ENCODE measurements at regions not wholly inside any gene's neighbourhood (a gene's known extent, or its start where the extent isn't known, plus 50 kb on each side); places are given as distances from the start of the nearest gene placed in this dataset.
A peak's percentile ranks its signal among the peaks of the same experiment; 100 is the strongest.
"Not testable (repeated sequence)": the region's sequence is repeated elsewhere in the genome, so short reads cannot be mapped to it uniquely, and the experiment has no call there.

DNA sequence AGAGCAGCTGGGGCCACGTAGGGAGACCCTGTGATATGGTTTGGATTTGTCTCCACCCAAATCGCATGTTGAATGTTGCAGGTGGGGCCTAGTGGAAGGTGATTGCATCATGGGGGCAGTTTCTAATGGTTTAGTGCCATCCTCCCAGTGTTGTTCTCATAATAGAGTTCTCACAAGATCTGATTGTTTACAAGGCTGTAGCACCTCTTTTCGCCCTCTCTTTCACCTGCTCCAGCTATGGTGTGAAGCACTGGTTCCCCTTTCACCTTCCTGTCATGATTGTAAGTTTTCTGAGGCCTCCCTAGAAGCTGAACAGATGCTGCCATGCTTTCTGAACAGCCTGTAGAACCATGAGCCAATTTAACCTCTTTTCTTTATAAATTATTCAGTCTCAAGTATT, 198.9 kb upstream of the CBLB start:
- Mint-ChIP-seq H3K4me1 (peaks cover 25% of the 10 kb centered on the region), H3K36me3 (no peaks in the 10 kb centered on the region)
- no peak for ATAC-seq

DNA sequence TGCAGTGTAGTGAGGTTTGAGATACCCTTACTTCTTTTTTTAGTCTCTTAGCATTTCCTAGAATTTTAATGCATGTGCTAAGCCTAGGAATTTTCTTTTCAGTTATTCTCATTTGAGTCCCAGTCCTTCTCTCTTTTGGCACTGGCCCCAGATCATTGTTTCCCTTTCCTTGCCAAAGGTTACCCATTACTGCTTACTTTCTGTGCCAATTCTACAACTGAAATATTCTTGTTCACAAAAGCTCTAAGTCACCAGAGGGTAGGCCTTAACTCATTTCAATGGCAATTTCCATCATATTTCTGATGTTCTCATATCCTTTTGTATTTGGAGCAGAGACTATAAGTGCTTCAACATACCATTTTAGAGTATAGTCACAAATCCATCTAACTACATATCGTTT, 199.6 kb upstream of the CBLB start:
- H3K4me3 Mint-ChIP-seq, result peak overlapping the region; percentile 50
- no peaks in the 10 kb centered on the region for H3K36me3 Mint-ChIP-seq
- ATAC-seq, result no peak
- H3K9me3 Mint-ChIP-seq, result peaks cover 11% of the 10 kb centered on the region
- H3K27ac Mint-ChIP-seq, result peak overlapping the region; percentile 85
- H3K4me1 Mint-ChIP-seq, result peaks cover 25% of the 10 kb centered on the region
- no peak for DNase-seq (ENCODE audit: low spot score in 2 of 2)

More for the DNA sequence above, 198.9 kb upstream of the CBLB start:
- Mint-ChIP-seq H3K9me3 (peaks cover 16% of the 10 kb centered on the region), H3K4me3 (no peak overlapping the region), H3K27ac (peak overlapping the region; percentile 85)
- DNase-seq (ENCODE audit: low spot score in 2 of 2), result no peak

DNA sequence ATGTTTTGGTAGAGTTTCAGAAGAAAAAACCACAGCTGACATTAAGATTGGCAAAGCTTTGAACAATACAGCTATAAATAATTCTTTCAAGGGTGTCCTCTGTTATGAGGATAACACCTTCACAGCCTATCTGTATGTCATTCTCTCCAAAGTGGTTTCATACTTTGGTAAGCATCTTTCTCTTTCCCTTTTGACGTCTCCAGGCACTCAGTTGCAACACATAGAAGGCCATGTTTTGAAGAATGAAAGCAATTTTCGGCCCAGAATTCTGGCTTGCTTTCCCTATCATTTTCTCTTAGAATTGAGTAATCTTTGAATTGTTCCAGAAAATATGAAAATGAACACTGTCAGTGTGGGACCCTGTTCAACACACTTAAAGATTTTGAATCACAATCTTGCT, 200.0 kb upstream of the CBLB start:
- ATAC-seq (peak; percentile 99), DNase-seq (ENCODE audit: low spot score in 2 of 2) (no peak)
- Mint-ChIP-seq H3K27ac (peak overlapping the region; percentile 85), H3K36me3 (no peaks in the 10 kb centered on the region), H3K9me3 (peaks cover 9% of the 10 kb centered on the region), H3K4me3 (peak overlapping the region; percentile 50), H3K4me1 (peaks cover 25% of the 10 kb centered on the region)

DNA sequence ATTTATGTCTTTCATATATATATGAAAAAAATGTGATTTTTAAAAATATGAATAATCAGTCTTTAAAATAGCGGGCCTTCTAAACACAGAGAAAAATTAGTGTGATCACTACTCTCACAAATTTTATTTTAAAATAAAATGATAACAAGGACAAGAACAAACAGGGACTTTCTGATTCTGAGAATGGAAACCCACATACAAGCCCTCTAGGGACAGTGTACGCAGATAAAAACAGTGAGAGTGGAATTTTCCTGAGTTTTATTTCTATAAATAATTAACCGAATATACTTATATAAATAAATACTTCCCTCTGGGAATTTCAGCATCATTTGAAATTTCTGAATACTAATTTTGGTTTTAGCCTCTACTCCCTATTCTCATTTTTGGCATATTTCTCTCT, 201.4 kb upstream of the CBLB start:
- Mint-ChIP-seq H3K9me3 (peaks cover 2% of the 10 kb centered on the region), H3K4me1 (peaks cover 25% of the 10 kb centered on the region), H3K4me3 (peak overlapping the region; percentile 7), H3K36me3 (no peaks in the 10 kb centered on the region), H3K27ac (peak overlapping the region; percentile 4)
- ATAC-seq (no peak), DNase-seq (ENCODE audit: low spot score in 2 of 2) (no peak)

DNA sequence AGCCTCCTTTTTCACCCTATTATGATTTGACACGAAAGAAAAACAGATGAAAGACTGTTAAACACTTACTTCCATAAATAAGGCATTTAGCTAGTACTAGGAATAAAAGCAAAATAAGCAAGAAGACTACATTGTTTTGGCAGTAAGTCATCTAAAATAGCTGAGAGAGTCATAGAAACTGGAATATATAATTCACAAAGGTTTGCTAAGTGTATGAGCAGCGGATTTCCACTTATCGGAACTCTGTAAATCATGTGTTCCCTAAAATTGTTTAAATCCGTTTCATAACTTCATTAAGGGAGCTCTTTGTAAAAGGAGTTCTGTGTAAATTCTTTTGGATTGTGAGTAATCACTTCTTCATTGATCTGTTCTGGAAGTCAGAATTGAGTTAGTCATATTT, 202.5 kb upstream of the CBLB start:
- DNase-seq (ENCODE audit: low spot score in 2 of 2) (no peak), ATAC-seq (no peak)
- Mint-ChIP-seq H3K36me3 (no peaks in the 10 kb centered on the region), H3K4me3 (no peak overlapping the region), H3K9me3 (peaks cover 2% of the 10 kb centered on the region), H3K4me1 (peaks cover 25% of the 10 kb centered on the region), H3K27ac (no peak overlapping the region)

DNA sequence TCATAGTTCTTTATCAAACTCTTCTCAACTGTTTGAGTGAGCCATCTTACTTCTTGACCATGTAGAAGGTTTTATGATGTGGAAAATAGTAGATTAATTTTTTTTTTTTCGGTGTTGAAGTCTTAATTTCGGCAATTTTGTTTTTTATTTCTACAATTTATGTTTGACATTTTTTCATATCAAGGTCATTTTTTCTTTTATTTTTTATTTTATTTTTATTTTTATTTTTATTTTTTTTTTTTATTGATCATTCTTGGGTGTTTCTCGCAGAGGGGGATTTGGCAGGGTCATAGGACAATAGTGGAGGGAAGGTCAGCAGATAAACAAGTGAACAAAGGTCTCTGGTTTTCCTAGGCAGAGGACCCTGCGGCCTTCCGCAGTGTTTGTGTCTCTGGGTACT, 203.8 kb upstream of the CBLB start:
- not testable (repeated sequence) for H3K4me3 Mint-ChIP-seq; ATAC-seq; H3K9me3 Mint-ChIP-seq; DNase-seq (ENCODE audit: low spot score in 2 of 2); H3K36me3 Mint-ChIP-seq; H3K27ac Mint-ChIP-seq
- peaks cover 27% of the 10 kb centered on the region for H3K4me1 Mint-ChIP-seq

DNA sequence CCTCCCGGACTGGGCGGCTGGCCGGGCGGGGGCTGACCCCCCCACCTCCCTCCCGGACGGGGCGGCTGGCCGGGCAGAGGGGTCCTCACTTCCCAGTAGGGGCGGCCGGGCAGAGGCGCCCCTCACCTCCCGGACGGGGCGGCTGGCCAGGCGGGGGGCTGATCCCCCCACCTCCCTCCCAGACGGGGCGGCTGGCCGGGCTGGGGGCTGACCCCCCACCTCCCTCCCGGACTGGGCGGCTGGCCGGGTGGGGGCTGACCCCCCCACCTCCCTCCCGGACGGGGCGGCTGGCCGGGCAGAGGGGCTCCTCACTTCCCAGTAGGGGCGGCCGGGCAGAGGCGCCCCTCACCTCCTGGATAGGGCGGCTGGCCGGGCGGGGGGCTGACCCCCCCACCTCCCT, 205.0 kb upstream of the CBLB start:
- peaks cover 15% of the 10 kb centered on the region for H3K4me1 Mint-ChIP-seq
- DNase-seq (ENCODE audit: low spot score in 2 of 2); ATAC-seq; H3K4me3 Mint-ChIP-seq; H3K36me3 Mint-ChIP-seq; H3K27ac Mint-ChIP-seq; H3K9me3 Mint-ChIP-seq: not testable (repeated sequence)

DNA sequence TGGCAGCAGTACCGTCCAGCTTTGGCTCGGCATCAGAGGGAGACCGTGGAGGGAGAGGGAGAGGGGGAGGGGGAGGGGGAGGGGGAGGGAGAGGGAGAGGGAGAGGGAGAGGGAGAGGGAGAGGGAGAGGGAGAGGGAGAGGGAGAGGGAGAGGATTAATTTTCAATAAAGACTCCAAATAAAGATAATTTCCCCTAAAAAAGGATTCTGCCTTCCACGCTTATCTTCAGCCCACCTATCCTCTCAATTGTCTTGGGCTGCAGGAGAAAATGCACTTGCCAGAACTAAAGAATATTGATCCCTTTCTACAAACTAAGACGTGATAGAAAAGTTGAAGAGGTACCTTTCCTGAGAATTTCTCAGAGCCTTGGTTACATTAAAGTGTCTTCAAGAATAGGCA, 206.9 kb upstream of the CBLB start:
- DNase-seq (ENCODE audit: low spot score in 2 of 2); H3K36me3 Mint-ChIP-seq; H3K27ac Mint-ChIP-seq: not testable (repeated sequence)

DNA sequence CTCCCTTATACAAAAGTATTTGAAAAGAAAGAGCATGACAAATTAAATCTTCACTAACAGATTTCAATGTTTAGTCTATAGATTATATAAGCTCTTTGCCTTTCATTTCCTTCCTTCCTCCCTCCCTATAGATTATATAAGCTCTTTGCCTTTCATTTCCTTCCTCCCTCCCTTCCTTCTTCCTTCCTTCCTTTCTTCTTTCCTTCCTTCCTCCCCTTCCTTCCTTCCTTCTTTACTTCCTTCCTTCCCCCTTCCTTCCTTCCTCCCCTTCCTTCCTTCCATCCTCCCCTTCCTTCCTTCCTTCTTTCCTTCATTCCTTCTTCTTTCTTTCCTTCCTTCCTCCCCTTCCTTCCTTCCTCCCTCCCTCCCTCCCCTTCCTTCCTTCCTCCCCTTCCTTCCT, 209.8 kb upstream of the CBLB start:
- Mint-ChIP-seq H3K27ac (no peak overlapping the region), H3K9me3 (peaks cover 6% of the 10 kb centered on the region)

More for the DNA sequence above, 206.9 kb upstream of the CBLB start:
- not testable (repeated sequence) for H3K4me3 Mint-ChIP-seq, ATAC-seq, H3K9me3 Mint-ChIP-seq, H3K4me1 Mint-ChIP-seq

DNA sequence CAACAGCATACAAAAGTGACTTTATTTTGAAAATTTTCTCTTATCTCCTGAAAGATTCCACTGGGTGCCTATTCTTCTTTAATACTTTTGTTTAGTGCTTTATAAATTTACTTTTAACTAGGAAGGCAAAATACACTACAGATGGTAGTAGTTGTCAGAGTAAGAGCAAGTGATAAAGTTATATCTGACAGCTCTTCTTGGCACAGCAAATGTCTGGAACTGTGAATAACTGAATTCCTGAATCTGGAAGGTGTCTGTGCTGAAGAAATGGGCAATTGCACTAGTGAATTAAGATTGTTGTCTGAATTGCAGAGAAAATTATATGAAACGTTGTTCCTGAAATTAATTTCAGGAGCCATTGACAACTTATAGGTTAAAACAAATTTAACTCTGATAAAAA, 213.8 kb upstream of the CBLB start:
- ATAC-seq, result no peak
- H3K27ac Mint-ChIP-seq, result peak overlapping the region; percentile 27
- DNase-seq (ENCODE audit: low spot score in 2 of 2), result no peak
- peak overlapping the region; percentile 0 for H3K4me3 Mint-ChIP-seq
- H3K36me3 Mint-ChIP-seq, result peaks cover 6% of the 10 kb centered on the region
- H3K9me3 Mint-ChIP-seq, result peaks cover 12% of the 10 kb centered on the region
- H3K4me1 Mint-ChIP-seq, result peaks cover 25% of the 10 kb centered on the region

More for the DNA sequence above, 209.8 kb upstream of the CBLB start:
- no peak for ATAC-seq
- no peak for DNase-seq (ENCODE audit: low spot score in 2 of 2)
- Mint-ChIP-seq H3K4me3 (no peak overlapping the region), H3K36me3 (no peaks in the 10 kb centered on the region), H3K4me1 (peaks cover 14% of the 10 kb centered on the region)

DNA sequence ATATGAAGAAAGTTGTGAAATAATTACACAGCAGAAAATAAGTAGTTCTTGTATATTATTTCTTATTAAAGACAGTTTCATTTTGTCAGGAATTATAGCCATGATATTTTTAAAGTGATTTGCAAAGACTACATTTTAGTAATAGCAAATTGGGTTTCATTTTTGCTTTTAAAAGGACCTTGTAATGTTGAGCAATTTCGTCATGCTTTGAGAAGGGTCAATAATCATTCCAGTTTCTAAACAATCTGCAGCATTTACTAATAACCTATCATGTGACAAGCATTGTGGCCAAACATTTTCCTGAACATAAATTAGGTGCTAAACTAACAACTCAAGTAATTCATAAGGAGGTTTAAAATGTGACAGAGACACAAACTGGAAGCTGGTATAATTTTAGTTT, 214.4 kb upstream of the CBLB start:
- Mint-ChIP-seq H3K4me1 (peaks cover 25% of the 10 kb centered on the region), H3K4me3 (peak overlapping the region; percentile 0), H3K36me3 (peaks cover 6% of the 10 kb centered on the region), H3K9me3 (peaks cover 12% of the 10 kb centered on the region), H3K27ac (no peak overlapping the region)
- ATAC-seq (no peak), DNase-seq (ENCODE audit: low spot score in 2 of 2) (no peak)

DNA sequence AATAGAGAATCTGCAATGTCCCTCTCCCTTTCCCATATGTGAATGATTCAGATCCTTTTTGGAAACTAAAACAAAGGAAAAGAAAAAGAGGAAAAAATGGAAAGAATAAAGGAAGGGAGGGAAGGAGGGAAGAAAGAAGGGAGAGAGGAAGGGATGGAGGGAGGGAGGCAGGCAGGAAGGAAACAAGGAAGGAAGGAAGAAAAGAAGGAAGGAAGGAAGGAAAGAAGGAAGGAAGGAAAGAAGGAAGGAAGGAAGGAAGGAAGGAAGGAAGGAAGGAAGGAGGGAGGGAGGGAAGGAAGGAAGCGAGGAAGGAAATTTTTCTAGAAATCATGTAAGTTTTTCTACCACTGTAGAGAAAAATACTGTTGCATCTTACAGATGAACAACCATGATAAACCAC, 215.0 kb upstream of the CBLB start:
- Mint-ChIP-seq H3K4me1 (peaks cover 25% of the 10 kb centered on the region), H3K27ac (peak overlapping the region; percentile 50), H3K36me3 (peaks cover 6% of the 10 kb centered on the region), H3K9me3 (peaks cover 12% of the 10 kb centered on the region), H3K4me3 (no peak overlapping the region)
- ATAC-seq, result no peak
- no peak for DNase-seq (ENCODE audit: low spot score in 2 of 2)

DNA sequence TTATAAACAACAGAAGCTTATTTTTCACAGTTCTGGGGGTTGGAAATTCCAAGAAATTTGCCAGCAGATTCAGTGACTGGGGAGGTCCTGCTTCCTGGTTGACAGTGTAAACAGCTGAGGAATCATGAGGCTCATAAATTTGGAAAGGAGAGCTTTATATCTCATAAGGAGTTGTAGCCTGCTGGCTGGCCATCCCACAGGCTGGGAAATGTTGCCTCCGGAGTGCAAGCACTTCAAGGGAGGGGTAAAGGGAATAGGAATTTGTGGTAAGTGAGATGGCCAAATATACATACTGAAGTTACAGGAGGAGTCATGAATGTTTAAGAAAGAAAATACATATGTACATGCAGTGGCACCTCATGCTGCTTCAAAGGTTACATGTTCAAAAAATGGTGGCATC, 217.2 kb upstream of the CBLB start:
- peaks cover 6% of the 10 kb centered on the region for H3K9me3 Mint-ChIP-seq
- H3K27ac Mint-ChIP-seq, result no peak overlapping the region
- DNase-seq (ENCODE audit: low spot score in 2 of 2) (no peak), ATAC-seq (no peak)
- peaks cover 6% of the 10 kb centered on the region for H3K36me3 Mint-ChIP-seq
- H3K4me1 Mint-ChIP-seq, result peaks cover 25% of the 10 kb centered on the region
- no peak overlapping the region for H3K4me3 Mint-ChIP-seq

DNA sequence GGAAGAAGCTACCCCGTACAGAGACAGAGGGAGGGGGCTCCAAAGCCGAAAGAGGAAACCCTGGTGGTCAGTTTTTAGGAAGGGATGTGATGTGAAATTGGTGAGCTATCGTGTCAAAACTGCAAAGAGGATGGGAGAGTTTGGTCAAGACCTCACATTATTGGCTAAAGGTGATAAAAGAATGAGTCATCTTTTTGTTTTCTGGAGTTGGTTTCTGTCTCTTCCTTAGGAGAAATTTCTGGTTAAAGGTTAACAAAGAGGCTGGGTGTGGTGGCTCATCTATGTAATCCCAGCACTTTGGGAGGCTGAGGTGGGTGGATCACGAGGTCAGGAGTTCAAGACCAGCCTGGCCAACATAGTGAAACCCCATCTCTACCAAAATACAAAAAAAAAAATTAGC, 217.8 kb upstream of the CBLB start:
- no peak overlapping the region for H3K27ac Mint-ChIP-seq
- H3K4me1 Mint-ChIP-seq, result peaks cover 25% of the 10 kb centered on the region
- no peak overlapping the region for H3K4me3 Mint-ChIP-seq
- no peak for ATAC-seq
- peaks cover 6% of the 10 kb centered on the region for H3K9me3 Mint-ChIP-seq
- DNase-seq (ENCODE audit: low spot score in 2 of 2), result no peak
- H3K36me3 Mint-ChIP-seq, result peaks cover 6% of the 10 kb centered on the region

DNA sequence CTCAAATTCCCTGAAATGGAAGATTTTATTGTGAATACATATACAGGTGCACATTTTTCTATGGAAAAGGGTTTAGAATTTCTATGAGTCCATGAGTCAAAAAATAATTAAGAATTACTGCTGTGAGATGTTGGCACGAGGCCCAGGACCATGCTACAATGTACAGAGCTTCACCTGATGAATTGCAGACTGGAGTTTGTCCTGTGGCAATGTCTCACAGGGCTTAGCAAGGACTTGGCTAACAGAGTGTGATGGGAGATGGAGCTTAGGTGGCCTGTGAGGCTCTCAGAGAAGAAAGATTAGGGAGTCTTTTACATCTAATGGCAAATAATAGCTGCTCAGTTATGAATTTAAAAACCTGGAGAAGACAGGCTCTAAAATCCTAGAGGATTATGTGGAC, 219.5 kb upstream of the CBLB start:
- DNase-seq (ENCODE audit: low spot score in 2 of 2) (no peak), ATAC-seq (no peak)
- H3K27ac Mint-ChIP-seq, result no peak overlapping the region
- H3K4me1 Mint-ChIP-seq, result peaks cover 19% of the 10 kb centered on the region
- peaks cover 6% of the 10 kb centered on the region for H3K9me3 Mint-ChIP-seq
- peaks cover 6% of the 10 kb centered on the region for H3K36me3 Mint-ChIP-seq
- no peak overlapping the region for H3K4me3 Mint-ChIP-seq

DNA sequence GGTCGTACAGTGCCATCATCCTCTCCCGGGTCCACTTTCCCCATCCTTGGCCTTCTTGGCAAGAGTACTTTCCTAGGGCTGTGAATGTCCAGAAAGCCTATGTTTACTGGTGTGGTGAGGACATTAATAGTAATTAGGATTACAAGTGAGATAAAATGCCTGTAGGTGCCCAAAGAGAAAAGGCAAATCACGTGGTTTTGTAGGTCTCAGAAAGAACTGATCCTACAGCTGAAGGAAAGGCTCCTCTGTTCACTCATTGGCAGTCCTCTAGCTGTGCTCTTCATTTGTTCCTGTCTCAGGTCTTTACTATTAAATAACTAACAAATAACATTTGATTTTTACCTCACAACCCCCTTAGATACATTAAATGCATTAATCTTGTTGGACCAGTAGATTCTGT, 220.1 kb upstream of the CBLB start:
- peaks cover 6% of the 10 kb centered on the region for H3K9me3 Mint-ChIP-seq
- no peak for ATAC-seq
- DNase-seq (ENCODE audit: low spot score in 2 of 2), result no peak
- no peak overlapping the region for H3K4me3 Mint-ChIP-seq
- H3K36me3 Mint-ChIP-seq, result peaks cover 6% of the 10 kb centered on the region
- peaks cover 14% of the 10 kb centered on the region for H3K4me1 Mint-ChIP-seq
- no peak overlapping the region for H3K27ac Mint-ChIP-seq

DNA sequence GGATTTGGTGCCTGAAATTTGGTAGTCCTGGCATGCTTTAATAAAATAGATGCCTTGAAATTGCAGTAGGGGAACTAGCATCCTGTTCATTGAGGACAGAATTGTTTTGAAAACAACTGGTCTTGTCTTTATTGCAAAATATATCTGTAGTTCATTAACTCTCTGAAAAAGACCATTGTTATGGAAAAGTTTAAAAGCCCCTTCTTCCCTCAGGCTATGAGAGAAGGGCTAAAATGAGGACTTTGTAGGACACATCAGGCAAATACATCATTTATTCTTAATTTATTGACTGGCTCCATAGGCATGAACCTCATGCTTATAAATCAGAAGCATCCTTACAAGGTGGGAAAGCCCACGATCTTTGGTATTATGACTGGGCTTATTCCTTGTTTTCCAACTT, 221.0 kb upstream of the CBLB start:
- no peak for DNase-seq (ENCODE audit: low spot score in 2 of 2)
- H3K27ac Mint-ChIP-seq, result no peak overlapping the region
- no peak overlapping the region for H3K4me3 Mint-ChIP-seq
- peaks cover 13% of the 10 kb centered on the region for H3K4me1 Mint-ChIP-seq
- no peak for ATAC-seq
- H3K36me3 Mint-ChIP-seq, result peaks cover 6% of the 10 kb centered on the region
- H3K9me3 Mint-ChIP-seq, result peaks cover 6% of the 10 kb centered on the region

Measured in stimulated activated effector memory CD8-positive, alpha-beta T cell treated with anti-CD3 and anti-CD28 coated beads, Interleukin-12 subunit alpha, Interleukin-12 subunit beta, amount 100 ng/mL, for 72 hours (primary cell).